H9 (cell line): ENCODE measurements at regions not wholly inside any gene's neighbourhood (a gene's known extent, or its start where the extent isn't known, plus 50 kb on each side); places are given as distances from the start of the nearest gene placed in this dataset.
A peak's percentile ranks its signal among the peaks of the same experiment; 100 is the strongest.

Source experiments
- DNase-seq: peaks from one replicate; pipeline ENCODE4 v3.0.0-alpha.2; 2017
- H2AFZ ChIP-seq: one replicate; pipeline ENCODE4 v1.6.1; 2013; ENCODE audit warnings: mild to moderate bottlenecking, low read length, control low read depth, moderate library complexity
- H2AK5ac ChIP-seq: 2 replicates; pipeline ENCODE4 v1.6.1; 2013; ENCODE audit warnings: low read length, control low read depth, mixed read lengths; ENCODE audit not compliant: insufficient read length
- H2BK120ac ChIP-seq: one replicate; pipeline ENCODE4 v1.6.1; 2013; ENCODE audit warnings: low read depth, mild to moderate bottlenecking, low read length, control low read depth, inconsistent platforms; ENCODE audit not compliant: poor library complexity, severe bottlenecking
- H2BK12ac ChIP-seq: 2 replicates; pipeline ENCODE4 v1.6.1; 2013; ENCODE audit warnings: low read length, control low read depth, mixed read lengths, low read depth; ENCODE audit not compliant: insufficient read length
- H2BK15ac ChIP-seq: 2 replicates; pipeline ENCODE4 v1.6.1; 2013; ENCODE audit warnings: low read depth, low read length, control low read depth
- H2BK20ac ChIP-seq: one replicate; pipeline ENCODE4 v1.6.1; 2013; ENCODE audit warnings: low read depth, mild to moderate bottlenecking, low read length, control low read depth, inconsistent platforms; ENCODE audit not compliant: poor library complexity, severe bottlenecking
- H2BK5ac ChIP-seq: 2 replicates; pipeline ENCODE4 v1.6.1; 2013; ENCODE audit warnings: low read length, control low read depth, mixed read lengths; ENCODE audit not compliant: insufficient read length
- H3K14ac ChIP-seq: 2 replicates; pipeline ENCODE4 v1.6.1; 2013; ENCODE audit warnings: low read length, control low read depth; ENCODE audit not compliant: insufficient read depth
- H3K18ac ChIP-seq: 2 replicates; pipeline ENCODE4 v1.6.1; 2013; ENCODE audit warnings: low read depth, mild to moderate bottlenecking, mixed read lengths, low read length, control low read depth; ENCODE audit not compliant: insufficient read length
- H3K23ac ChIP-seq: 2 replicates; pipeline ENCODE4 v1.6.1; 2013; ENCODE audit warnings: low read length, control low read depth, mixed read lengths, low read depth; ENCODE audit not compliant: insufficient read length
- H3K23me2 ChIP-seq: 2 replicates; pipeline ENCODE4 v1.6.1; 2013; ENCODE audit warnings: low read depth, mild to moderate bottlenecking, mixed read lengths, low read length, control low read depth; ENCODE audit not compliant: insufficient read length, poor library complexity, severe bottlenecking
- H3K27ac ChIP-seq: 2 replicates; pipeline ENCODE4 v1.5.1; 2013; ENCODE audit warnings: low read length, control low read depth, mixed read lengths, low read depth; ENCODE audit not compliant: insufficient read length
- H3K27me3 ChIP-seq: 2 replicates; pipeline ENCODE4 v1.6.1; 2013; ENCODE audit warnings: low read length, control low read depth, inconsistent platforms; ENCODE audit not compliant: insufficient read depth
- H3K4ac ChIP-seq: 2 replicates; pipeline ENCODE4 v1.6.1; 2013; ENCODE audit warnings: low read depth, mild to moderate bottlenecking, control low read depth, inconsistent platforms, low read length, moderate library complexity
- H3K4me1 ChIP-seq: 2 replicates; pipeline ENCODE4 v1.6.1; 2013; ENCODE audit warnings: low read length, control low read depth, inconsistent platforms; ENCODE audit not compliant: insufficient read depth
- H3K4me2 ChIP-seq: 2 replicates; pipeline ENCODE4 v1.6.1; 2013; ENCODE audit warnings: low read length, control low read depth, mixed read lengths; ENCODE audit not compliant: insufficient read length, insufficient read depth
- H3K56ac ChIP-seq: 2 replicates; pipeline ENCODE4 v1.6.1; 2013; ENCODE audit warnings: low read depth, mild to moderate bottlenecking, mixed read lengths, low read length, control low read depth; ENCODE audit not compliant: insufficient read length
- H3K79me1 ChIP-seq: 2 replicates; pipeline ENCODE4 v1.6.1; 2013; ENCODE audit warnings: low read depth, mild to moderate bottlenecking, moderate library complexity, low read length, control low read depth, inconsistent platforms; ENCODE audit not compliant: insufficient read depth, poor library complexity, severe bottlenecking
- H3K79me2 ChIP-seq: 2 replicates; pipeline ENCODE4 v1.6.1; 2013; ENCODE audit warnings: low read length, control low read depth, inconsistent platforms; ENCODE audit not compliant: insufficient read depth
- H3K9ac ChIP-seq: 2 replicates; pipeline ENCODE4 v1.6.1; 2013; ENCODE audit warnings: low read length, control low read depth, mixed read lengths; ENCODE audit not compliant: insufficient read length; ENCODE audit errors: extremely low read depth
- H3K9me3 ChIP-seq: one replicate; pipeline ENCODE4 v1.6.1; 2013; ENCODE audit warnings: low read depth, low read length, inconsistent platforms; ENCODE audit not compliant: control insufficient read depth
- H3T11ph ChIP-seq: one replicate; pipeline ENCODE4 v1.6.1; 2013; ENCODE audit warnings: mild to moderate bottlenecking, low read length, control low read depth, inconsistent platforms
- H4K20me1 ChIP-seq: one replicate; pipeline ENCODE4 v1.6.1; 2013; ENCODE audit not compliant: control insufficient read depth, insufficient read length, insufficient read depth
- H4K5ac ChIP-seq: 2 replicates; pipeline ENCODE4 v1.6.1; 2013; ENCODE audit warnings: low read depth, mild to moderate bottlenecking, mixed read lengths, low read length, control low read depth; ENCODE audit not compliant: insufficient read length
- H4K8ac ChIP-seq: replicated peaks from 2 replicates; pipeline ENCODE4 v1.6.1; 2013; ENCODE audit warnings: low read length, control low read depth, mixed read lengths, low read depth; ENCODE audit not compliant: insufficient read length
- H4K91ac ChIP-seq: 2 replicates; pipeline ENCODE4 v1.6.1; 2013; ENCODE audit warnings: low read depth, mild to moderate bottlenecking, moderate library complexity, mixed read lengths, low read length, control low read depth; ENCODE audit not compliant: insufficient read length
- H3K27ac Mint-ChIP-seq, 3 experiments: 2 replicates in 2 of 3; 3 replicates in 1 of 3; pipeline ENCODE4 v1.8.0; 2020 to 2021; ENCODE audit warnings: mixed read lengths in 3 of 3, mild to moderate bottlenecking in 1 of 3, moderate library complexity in 1 of 3
- H3K27me3 Mint-ChIP-seq: 2 replicates; pipeline ENCODE4 v1.8.0; 2021; ENCODE audit warnings: low read depth, mild to moderate bottlenecking, moderate library complexity, mixed read lengths
- H3K36me3 Mint-ChIP-seq, 3 experiments: 2 replicates in 2 of 3; 3 replicates in 1 of 3; pipeline ENCODE4 v1.8.0; 2020 to 2021; ENCODE audit warnings: low read depth in 3 of 3, mixed read lengths in 3 of 3; ENCODE audit not compliant: insufficient read depth in 1 of 3
- H3K4me1 Mint-ChIP-seq, 2 experiments: 2 replicates each; pipeline ENCODE4 v1.8.0; 2020; ENCODE audit warnings: mixed read lengths in 2 of 2
- H3K4me3 Mint-ChIP-seq, 2 experiments: 2 replicates in 1 of 2; 3 replicates in 1 of 2; pipeline ENCODE4 v1.8.0; 2020 to 2021; ENCODE audit warnings: mild to moderate bottlenecking in 2 of 2, mixed read lengths in 2 of 2, moderate library complexity in 1 of 2
- H3K9me3 Mint-ChIP-seq, 2 experiments: 2 replicates in 1 of 2; 3 replicates in 1 of 2; pipeline ENCODE4 v1.8.0; 2020; ENCODE audit warnings: mild to moderate bottlenecking in 2 of 2, mixed read lengths in 2 of 2, moderate library complexity in 1 of 2
- WGBS: extraction: QIAGEN DNeasy Blood & Tissue Kit; methylation state at CpG from one replicate; pipeline ENCODE4 v1.1.7; 2013; ENCODE audit warnings: missing lambda C conversion rate, low lambda C conversion rate, mixed read lengths; ENCODE audit not compliant: insufficient read length; ENCODE audit errors: extremely low coverage; 5-methylcytosine and 5-hydroxymethylcytosine counted together
- TF ChIP-seq, protein P1 (sequence below): fragments of 200-600 bp; sonication (generic); conservative IDR thresholded peaks from 3 replicates; pipeline ENCODE4 v1.8.0; 2021; ENCODE audit warnings: antibody characterized with exemption, mild to moderate bottlenecking

GRCh38 chr5:159619826-159620225, 289.5 kb upstream of the IL12B start:
- Histone ChIP-seq H3K18ac (no peak overlapping the region), H3K4ac (no peak overlapping the region), H3K23me2 (no peaks in the 10 kb centered on the region), H3K4me1 (no peaks in the 10 kb centered on the region; the same call in 1 of the 2 replicates), H3K79me1 (no peaks in the 10 kb centered on the region), H3K56ac (no peak overlapping the region), H3K79me2 (no peaks in the 10 kb centered on the region), H3K9me3 (no peaks in the 10 kb centered on the region), H3K4me2 (no peak overlapping the region), H4K91ac (no peak overlapping the region), H3K27ac (no peak overlapping the region), H2BK5ac (no peak overlapping the region), H4K20me1 (no peaks in the 10 kb centered on the region), H3K23ac (no peak overlapping the region), H4K5ac (no peak overlapping the region), H2BK12ac (no peak overlapping the region), H3K27me3 (no peaks in the 10 kb centered on the region; the same call in 1 of the 2 replicates), H2BK120ac (no peak overlapping the region), H3K9ac (no peak overlapping the region), H2BK20ac (no peak overlapping the region), H2AK5ac (no peak overlapping the region), H2AFZ (no peak overlapping the region), H4K8ac (no peak overlapping the region), H3T11ph (no peak overlapping the region), H3K14ac (no peak overlapping the region), H2BK15ac (no peak overlapping the region)
- Mint-ChIP-seq H3K36me3 (peaks cover 0 to 5% (median 2%) of the 10 kb centered on the region in 3 experiments; a peak in 4 of 7 replicates), H3K4me3 (no peak overlapping the region), H3K9me3 (peaks cover 7 to 8% of the 10 kb centered on the region in 2 experiments; a peak in 3 of 5 replicates), H3K27ac (peak overlapping the region in 1 of 3 experiments; percentile 27; a peak in 1 of 7 replicates), H3K4me1 (peaks cover 15 to 17% of the 10 kb centered on the region in 2 experiments), H3K27me3 (no peaks in the 10 kb centered on the region)
- TF ChIP-seq, protein P1, sequence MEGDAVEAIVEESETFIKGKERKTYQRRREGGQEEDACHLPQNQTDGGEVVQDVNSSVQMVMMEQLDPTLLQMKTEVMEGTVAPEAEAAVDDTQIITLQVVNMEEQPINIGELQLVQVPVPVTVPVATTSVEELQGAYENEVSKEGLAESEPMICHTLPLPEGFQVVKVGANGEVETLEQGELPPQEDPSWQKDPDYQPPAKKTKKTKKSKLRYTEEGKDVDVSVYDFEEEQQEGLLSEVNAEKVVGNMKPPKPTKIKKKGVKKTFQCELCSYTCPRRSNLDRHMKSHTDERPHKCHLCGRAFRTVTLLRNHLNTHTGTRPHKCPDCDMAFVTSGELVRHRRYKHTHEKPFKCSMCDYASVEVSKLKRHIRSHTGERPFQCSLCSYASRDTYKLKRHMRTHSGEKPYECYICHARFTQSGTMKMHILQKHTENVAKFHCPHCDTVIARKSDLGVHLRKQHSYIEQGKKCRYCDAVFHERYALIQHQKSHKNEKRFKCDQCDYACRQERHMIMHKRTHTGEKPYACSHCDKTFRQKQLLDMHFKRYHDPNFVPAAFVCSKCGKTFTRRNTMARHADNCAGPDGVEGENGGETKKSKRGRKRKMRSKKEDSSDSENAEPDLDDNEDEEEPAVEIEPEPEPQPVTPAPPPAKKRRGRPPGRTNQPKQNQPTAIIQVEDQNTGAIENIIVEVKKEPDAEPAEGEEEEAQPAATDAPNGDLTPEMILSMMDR: no peak
- no CpG with 5 or more reads among the region's 4 CpGs for WGBS
- DNase-seq: no peak
